ENCODE measurements at regions not wholly inside any gene's neighbourhood (a gene's known extent, or its start where the extent isn't known, plus 50 kb on each side); places are given as distances from the start of the nearest gene placed in this dataset.

- TF ChIP-seq RARB (CRISPR knock-in tag; IDR thresholded peaks at IDR 0.05) (no peak), ISL1 (CRISPR knock-in tag; IDR thresholded peaks at IDR 0.05) (no peak), BACH2 (CRISPR knock-in tag; IDR thresholded peaks at IDR 0.05; ENCODE audit: borderline replicate concordance) (no peak), CSRNP3 (CRISPR knock-in tag; IDR thresholded peaks at IDR 0.05) (no peak)
These were observed 451.5 kb downstream of the TOX3 start for GRCh38 chr16:52095471-52095870.
